ENCODE measurements at regions not wholly inside any gene's neighbourhood (a gene's known extent, or its start where the extent isn't known, plus 50 kb on each side); places are given as distances from the start of the nearest gene placed in this dataset.

DNA sequence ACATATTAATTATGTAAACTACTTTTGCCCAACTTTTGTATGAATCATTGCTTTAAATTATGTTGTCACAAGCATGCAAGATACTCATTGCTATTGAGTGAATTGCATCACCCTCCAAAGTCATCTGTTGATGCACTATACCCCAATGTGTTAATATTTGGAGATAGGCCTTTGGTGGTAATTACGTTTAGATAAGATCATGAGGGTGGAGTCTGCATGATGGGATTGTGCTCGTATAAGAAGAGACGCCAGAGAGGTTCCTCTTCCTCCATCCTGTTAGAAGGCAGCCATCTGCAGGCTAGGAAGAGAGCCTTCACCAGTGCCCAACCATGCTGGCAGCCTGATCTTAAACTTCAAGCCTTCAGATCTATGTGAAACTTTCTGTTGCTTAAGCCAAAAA lies 95.3 kb upstream of the MAGI2 start:
- no peak for TF ChIP-seq CTCF (IDR thresholded peaks at IDR 0.05; ENCODE audit: low read depth, low read length, missing control alignments)
- DNase-seq (ENCODE audit: extremely low read depth, low read depth), result no peak

DNA sequence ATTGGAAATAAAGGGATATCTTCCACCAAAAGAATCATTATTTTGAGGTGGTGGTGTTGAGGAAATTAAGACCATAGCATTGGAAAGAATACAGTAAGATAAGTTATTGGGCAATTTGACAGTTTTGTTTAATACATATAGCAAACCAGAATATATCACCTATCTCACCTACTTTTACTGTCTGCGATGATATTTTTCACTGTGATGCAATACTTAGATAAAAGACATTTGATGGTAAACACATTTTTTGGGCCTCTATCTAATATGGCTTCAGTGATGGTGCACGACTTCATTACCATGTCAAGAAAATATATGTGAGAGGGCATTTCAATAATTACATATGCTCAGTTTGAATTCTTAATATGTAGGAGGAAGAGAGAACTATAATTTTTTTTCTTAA lies 93.7 kb upstream of the MAGI2 start:
- no peak for DNase-seq (ENCODE audit: extremely low read depth, low read depth)
- TF ChIP-seq CTCF (IDR thresholded peaks at IDR 0.05; ENCODE audit: low read depth, low read length, missing control alignments), result no peak
- H3K4me3 ChIP-seq (replicated peaks; ENCODE audit: low read depth, low read length), result no peak overlapping the region

More for the DNA sequence above, 95.3 kb upstream of the MAGI2 start:
- no peak overlapping the region for H3K4me3 ChIP-seq (replicated peaks; ENCODE audit: low read depth, low read length)

- no peak overlapping the region for H3K4me3 ChIP-seq (replicated peaks; ENCODE audit: low read depth, low read length)
- no peak for DNase-seq (ENCODE audit: extremely low read depth, low read depth)
- TF ChIP-seq CTCF (IDR thresholded peaks at IDR 0.05; ENCODE audit: low read depth, low read length, missing control alignments), result no peak
Observed at GRCh38 chr7:79540592-79540991, 87.1 kb upstream of the MAGI2 start.

GRCh38 chr7:79534128-79534527 lies 80.7 kb upstream of the MAGI2 start:
- no peak for DNase-seq (ENCODE audit: extremely low read depth, low read depth)
- no peak for TF ChIP-seq CTCF (IDR thresholded peaks at IDR 0.05; ENCODE audit: low read depth, low read length, missing control alignments)
- H3K4me3 ChIP-seq (replicated peaks; ENCODE audit: low read depth, low read length), result no peak overlapping the region

DNA sequence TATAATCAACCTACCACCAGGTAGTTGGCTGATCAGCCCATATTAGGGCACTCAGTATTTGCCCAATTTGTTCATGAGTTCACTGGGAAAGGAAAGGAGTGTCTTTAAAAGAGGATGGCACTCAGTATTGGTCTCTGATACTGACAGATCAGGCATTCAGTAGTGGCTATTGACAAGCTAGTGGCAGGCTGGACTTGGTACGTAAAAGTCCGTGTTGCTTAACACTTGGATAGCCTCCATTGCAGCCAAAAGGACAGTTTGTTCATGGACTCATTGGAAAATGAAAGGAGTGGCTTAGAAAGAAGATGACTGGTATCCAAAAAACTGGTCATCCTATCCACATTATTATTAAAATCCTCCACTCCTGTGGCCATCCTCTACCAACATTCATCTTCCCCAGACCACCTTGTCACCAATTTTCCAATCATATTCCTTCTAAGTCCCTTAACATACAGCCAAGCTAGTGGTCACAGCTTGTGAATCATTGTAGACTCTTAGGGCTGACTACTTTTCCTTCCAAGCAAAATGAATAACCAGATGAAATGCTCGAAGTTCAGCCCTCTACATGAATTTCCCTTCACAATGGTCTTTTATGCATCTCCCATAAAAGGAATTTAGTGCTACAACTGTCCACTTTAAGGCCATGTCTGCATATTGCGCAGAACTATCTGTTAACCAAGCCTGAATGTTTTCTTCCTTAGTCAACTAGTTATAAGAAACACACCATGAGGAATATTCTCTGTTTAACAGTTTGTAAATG lies 78.6 kb upstream of the MAGI2 start:
- TF ChIP-seq CTCF (IDR thresholded peaks at IDR 0.05; ENCODE audit: low read depth, low read length, missing control alignments), result no peak
- no peak for DNase-seq (ENCODE audit: extremely low read depth, low read depth)
- no peak overlapping the region for H3K4me3 ChIP-seq (replicated peaks; ENCODE audit: low read depth, low read length)

DNA sequence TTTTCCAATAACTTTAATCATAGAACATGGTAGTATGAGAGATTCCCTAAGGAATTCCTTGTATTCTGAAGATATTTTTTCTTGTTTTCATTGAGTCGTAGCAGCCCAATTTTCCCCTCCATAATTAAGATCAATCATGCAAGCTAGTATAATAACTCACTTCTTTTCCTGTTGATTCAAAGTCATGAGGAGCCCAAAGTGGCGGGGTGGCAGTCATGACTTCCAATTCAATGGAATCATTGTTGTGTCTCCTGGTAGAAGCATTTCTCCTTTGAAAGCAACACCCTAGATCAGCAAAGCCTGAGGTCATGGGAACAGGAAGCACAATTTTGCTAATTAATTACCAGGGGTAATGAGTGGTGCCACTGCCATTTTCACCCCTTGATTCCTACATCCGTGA lies 77.6 kb upstream of the MAGI2 start:
- DNase-seq (ENCODE audit: extremely low read depth, low read depth), result no peak
- H3K4me3 ChIP-seq (replicated peaks; ENCODE audit: low read depth, low read length), result no peak overlapping the region
- TF ChIP-seq CTCF (IDR thresholded peaks at IDR 0.05; ENCODE audit: low read depth, low read length, missing control alignments), result no peak

- no peak for TF ChIP-seq CTCF (IDR thresholded peaks at IDR 0.05; ENCODE audit: low read depth, low read length, missing control alignments)
- H3K4me3 ChIP-seq (replicated peaks; ENCODE audit: low read depth, low read length), result no peak overlapping the region
- DNase-seq (ENCODE audit: extremely low read depth, low read depth), result no peak
Observed at GRCh38 chr7:79529881-79530235, 76.4 kb upstream of the MAGI2 start.
